Fibroblast of villous mesenchyme (primary cell): ENCODE measurements at regions not wholly inside any gene's neighbourhood (a gene's known extent, or its start where the extent isn't known, plus 50 kb on each side); places are given as distances from the start of the nearest gene placed in this dataset.

Experiments
- DNase-seq: peaks from one replicate; pipeline ENCODE4 v3.0.0-alpha.2; 2010; ENCODE audit warnings: low read depth
- H3K4me3 ChIP-seq: 2 replicates; pipeline ENCODE4 v1.5.1; 2011; ENCODE audit warnings: low read depth, mild to moderate bottlenecking, low read length
- CTCF ChIP-seq: IDR thresholded peaks from 2 replicates; pipeline ENCODE4 v1.5.1; 2012; ENCODE audit warnings: low read depth, mild to moderate bottlenecking, low read length; ENCODE audit not compliant: insufficient read depth

GRCh38 chr1:11596295-11596694, 57.9 kb downstream of the FBXO2 start:
- no peak overlapping the region for H3K4me3 ChIP-seq
- no peak for DNase-seq
- TF ChIP-seq CTCF: no peak

GRCh38 chr1:11595285-11595684, 58.9 kb downstream of the FBXO2 start:
- no peak for DNase-seq
- TF ChIP-seq CTCF: no peak
- H3K4me3 ChIP-seq: no peak overlapping the region

GRCh38 chr1:11594625-11595024, 59.6 kb downstream of the FBXO2 start:
- no peak for DNase-seq
- TF ChIP-seq CTCF: no peak

GRCh38 chr1:11594222-11594621, 60.0 kb downstream of the FBXO2 start:
- peak; percentile 23 for DNase-seq
- TF ChIP-seq CTCF: peak; percentile 39

More at GRCh38 chr1:11594625-11595024, 59.6 kb downstream of the FBXO2 start:
- no peak overlapping the region for H3K4me3 ChIP-seq

GRCh38 chr1:11592752-11593151, 61.5 kb downstream of the FBXO2 start:
- TF ChIP-seq CTCF: no peak
- no peak for DNase-seq
- no peak overlapping the region for H3K4me3 ChIP-seq

More at GRCh38 chr1:11594222-11594621, 60.0 kb downstream of the FBXO2 start:
- no peak overlapping the region for H3K4me3 ChIP-seq

- no peak for TF ChIP-seq CTCF
- no peak for DNase-seq
- no peak overlapping the region for H3K4me3 ChIP-seq
Measured at GRCh38 chr1:11590395-11590794, 63.8 kb downstream of the FBXO2 start.
